Stimulated activated naive CD8-positive, alpha-beta T cell treated with anti-CD3 and anti-CD28 coated beads, Interleukin-15, amount 100 ng/mL, for 72 hours (primary cell): ENCODE measurements at regions not wholly inside any gene's neighbourhood (a gene's known extent, or its start where the extent isn't known, plus 50 kb on each side); places are given as distances from the start of the nearest gene placed in this dataset.
A peak's percentile ranks its signal among the peaks of the same experiment; 100 is the strongest.
"Not testable (repeated sequence)": the region's sequence is repeated elsewhere in the genome, so short reads cannot be mapped to it uniquely, and the experiment has no call there.

Source experiments
- ATAC-seq: fragments of 150-1000 bp; cut with Tn5 transposase; 2 replicates; pipeline ENCODE4 v1.10.0; 2021; ENCODE audit warnings: mild to moderate bottlenecking, moderate library complexity
- DNase-seq, 2 donors: peaks; one replicate each; pipeline ENCODE4 v3.0.0; 2021 to 2022
- H3K27ac Mint-ChIP-seq, 2 donors: one replicate each; pipeline ENCODE4 v1.8.0; 2022; ENCODE audit warnings: mild to moderate bottlenecking in 2 of 2, mixed read lengths in 2 of 2, moderate library complexity in 2 of 2
- H3K27me3 Mint-ChIP-seq: one replicate; pipeline ENCODE4 v1.8.0; 2022; ENCODE audit warnings: mixed read lengths
- H3K4me1 Mint-ChIP-seq: one replicate; pipeline ENCODE4 v1.8.0; 2022; ENCODE audit warnings: mild to moderate bottlenecking, mixed read lengths
- H3K4me3 Mint-ChIP-seq, 2 donors: one replicate each; pipeline ENCODE4 v1.8.0; 2022; ENCODE audit warnings: mild to moderate bottlenecking in 2 of 2, mixed read lengths in 2 of 2, moderate library complexity in 1 of 2
- H3K9me3 Mint-ChIP-seq, 2 donors: one replicate each; pipeline ENCODE4 v1.8.0; 2022; ENCODE audit warnings: mixed read lengths in 2 of 2

- DNase-seq (no peak), ATAC-seq (no peak)
- H3K4me1 Mint-ChIP-seq, result no peaks in the 10 kb centered on the region
- peaks cover 14% of the 10 kb centered on the region for H3K27me3 Mint-ChIP-seq
- no peak overlapping the region for H3K27ac Mint-ChIP-seq
- no peak overlapping the region for H3K4me3 Mint-ChIP-seq
- no peaks in the 10 kb centered on the region for H3K9me3 Mint-ChIP-seq
Measured at GRCh38 chr22:22772396-22772795, 115.2 kb upstream of the IGLL5 start.

GRCh38 chr22:22772883-22773282, 114.7 kb upstream of the IGLL5 start:
- DNase-seq (no peak), ATAC-seq (no peak)
- no peaks in the 10 kb centered on the region for H3K9me3 Mint-ChIP-seq
- peaks cover 10% of the 10 kb centered on the region for H3K27me3 Mint-ChIP-seq
- H3K4me1 Mint-ChIP-seq, result no peaks in the 10 kb centered on the region
- no peak overlapping the region for H3K27ac Mint-ChIP-seq
- no peak overlapping the region for H3K4me3 Mint-ChIP-seq

DNA sequence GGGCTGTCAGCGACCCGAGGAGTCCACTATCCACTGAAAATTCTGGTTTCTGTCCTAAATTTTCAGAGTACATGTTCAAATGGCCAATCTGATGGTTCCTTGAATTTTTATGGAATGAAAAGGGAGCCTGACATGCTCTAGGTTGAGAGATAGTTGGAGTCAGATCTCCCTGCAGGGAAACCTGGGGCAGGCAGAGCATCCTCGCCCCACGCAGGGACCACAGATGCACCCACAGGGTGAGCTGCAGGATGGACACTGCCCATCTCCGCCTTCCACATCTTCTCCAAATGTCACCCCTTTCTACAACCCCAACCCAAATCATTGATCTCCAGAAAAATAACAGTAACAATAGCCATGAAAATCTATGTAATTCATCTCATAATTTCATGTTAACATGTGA, 114.2 kb upstream of the IGLL5 start:
- H3K4me3 Mint-ChIP-seq, result no peak overlapping the region
- ATAC-seq (no peak), DNase-seq (no peak)
- H3K4me1 Mint-ChIP-seq, result no peaks in the 10 kb centered on the region
- H3K27ac Mint-ChIP-seq, result no peak overlapping the region
- H3K9me3 Mint-ChIP-seq, result no peaks in the 10 kb centered on the region
- peaks cover 4% of the 10 kb centered on the region for H3K27me3 Mint-ChIP-seq

- H3K9me3 Mint-ChIP-seq, result no peaks in the 10 kb centered on the region
- no peaks in the 10 kb centered on the region for H3K27me3 Mint-ChIP-seq
- ATAC-seq (no peak), DNase-seq (no peak)
- H3K4me1 Mint-ChIP-seq, result no peaks in the 10 kb centered on the region
- H3K4me3 Mint-ChIP-seq, result no peak overlapping the region
- H3K27ac Mint-ChIP-seq, result no peak overlapping the region
Measured at GRCh38 chr22:22773979-22774604, 113.5 kb upstream of the IGLL5 start.

GRCh38 chr22:22774762-22775161, 112.9 kb upstream of the IGLL5 start:
- DNase-seq, ATAC-seq, H3K9me3 Mint-ChIP-seq, H3K27ac Mint-ChIP-seq, H3K4me3 Mint-ChIP-seq, H3K27me3 Mint-ChIP-seq, H3K4me1 Mint-ChIP-seq: not testable (repeated sequence)

DNA sequence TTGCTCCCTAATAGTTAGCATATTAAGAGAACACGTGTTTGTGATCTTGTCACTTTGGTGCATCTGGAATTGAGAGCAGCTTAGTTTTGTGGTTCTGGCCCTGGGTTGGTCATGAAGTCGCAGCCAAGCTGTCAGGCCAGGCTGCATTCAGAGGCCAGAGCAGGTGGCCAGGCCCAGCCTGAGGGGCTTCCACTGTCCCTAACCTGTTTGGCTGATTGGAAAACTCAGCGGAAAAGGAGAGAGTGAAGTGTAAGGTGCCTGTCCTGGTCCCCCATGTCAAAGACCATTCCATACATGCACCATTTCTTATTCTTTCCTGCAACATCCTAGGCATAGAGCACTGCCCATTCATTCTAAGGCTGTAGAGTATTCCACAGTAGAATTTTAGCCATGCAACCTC, 111.5 kb upstream of the IGLL5 start:
- Mint-ChIP-seq H3K27me3 (no peaks in the 10 kb centered on the region), H3K27ac (no peak overlapping the region), H3K4me1 (no peaks in the 10 kb centered on the region), H3K9me3 (no peaks in the 10 kb centered on the region), H3K4me3 (no peak overlapping the region)
- no peak for DNase-seq
- no peak for ATAC-seq

GRCh38 chr22:22779213-22779612, 108.4 kb upstream of the IGLL5 start:
- Mint-ChIP-seq H3K9me3 (no peaks in the 10 kb centered on the region), H3K4me3 (no peak overlapping the region), H3K4me1 (no peaks in the 10 kb centered on the region), H3K27ac (no peak overlapping the region), H3K27me3 (no peaks in the 10 kb centered on the region)
- DNase-seq (no peak), ATAC-seq (no peak)

- H3K4me3 Mint-ChIP-seq, result no peak overlapping the region
- no peaks in the 10 kb centered on the region for H3K27me3 Mint-ChIP-seq
- ATAC-seq (no peak), DNase-seq (no peak)
- H3K9me3 Mint-ChIP-seq, result no peaks in the 10 kb centered on the region
- no peak overlapping the region for H3K27ac Mint-ChIP-seq
- no peaks in the 10 kb centered on the region for H3K4me1 Mint-ChIP-seq
Measured at GRCh38 chr22:22783575-22783974, 104.0 kb upstream of the IGLL5 start.

DNA sequence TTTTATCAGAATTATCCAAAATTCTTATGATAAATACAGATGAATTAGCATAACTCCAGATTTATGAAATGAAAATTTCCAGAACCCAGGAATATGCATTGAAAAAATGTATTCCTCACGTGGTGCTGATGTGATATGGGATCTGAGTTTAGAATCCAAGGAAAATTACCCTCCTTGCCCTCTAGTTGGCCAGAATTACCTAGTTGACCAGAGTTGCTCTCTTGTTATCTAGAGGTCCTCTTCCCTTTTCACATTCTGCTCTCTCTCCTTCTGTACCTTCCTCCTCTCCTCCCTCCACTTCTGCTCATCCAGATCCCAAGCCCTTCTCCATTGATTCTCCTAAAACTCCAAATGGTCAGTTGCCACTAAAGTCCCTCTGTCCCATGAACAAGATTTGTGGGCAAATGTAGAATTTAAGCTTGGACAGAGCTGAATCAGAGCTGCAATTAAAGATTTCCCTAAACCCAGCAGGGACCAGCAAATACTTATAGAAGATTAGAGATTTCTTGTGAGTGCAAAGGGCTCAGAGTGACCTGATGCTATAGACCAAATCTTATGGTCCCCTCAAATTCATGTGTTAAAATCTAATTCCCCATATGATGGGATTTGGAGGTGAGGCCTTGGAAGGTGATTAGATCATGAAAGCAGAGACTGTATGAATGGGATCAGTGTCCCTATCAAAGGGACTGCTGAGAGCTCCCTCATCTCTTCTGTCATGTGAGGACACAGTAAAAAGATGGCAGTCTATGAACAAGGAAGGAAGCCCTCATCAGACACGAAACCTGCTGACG, 103.2 kb upstream of the IGLL5 start:
- no peaks in the 10 kb centered on the region for H3K27me3 Mint-ChIP-seq
- H3K9me3 Mint-ChIP-seq, result no peaks in the 10 kb centered on the region
- H3K4me1 Mint-ChIP-seq, result peaks cover under 1% of the 10 kb centered on the region
- H3K27ac Mint-ChIP-seq, result no peak overlapping the region
- H3K4me3 Mint-ChIP-seq, result no peak overlapping the region
- ATAC-seq (no peak), DNase-seq (no peak)

DNA sequence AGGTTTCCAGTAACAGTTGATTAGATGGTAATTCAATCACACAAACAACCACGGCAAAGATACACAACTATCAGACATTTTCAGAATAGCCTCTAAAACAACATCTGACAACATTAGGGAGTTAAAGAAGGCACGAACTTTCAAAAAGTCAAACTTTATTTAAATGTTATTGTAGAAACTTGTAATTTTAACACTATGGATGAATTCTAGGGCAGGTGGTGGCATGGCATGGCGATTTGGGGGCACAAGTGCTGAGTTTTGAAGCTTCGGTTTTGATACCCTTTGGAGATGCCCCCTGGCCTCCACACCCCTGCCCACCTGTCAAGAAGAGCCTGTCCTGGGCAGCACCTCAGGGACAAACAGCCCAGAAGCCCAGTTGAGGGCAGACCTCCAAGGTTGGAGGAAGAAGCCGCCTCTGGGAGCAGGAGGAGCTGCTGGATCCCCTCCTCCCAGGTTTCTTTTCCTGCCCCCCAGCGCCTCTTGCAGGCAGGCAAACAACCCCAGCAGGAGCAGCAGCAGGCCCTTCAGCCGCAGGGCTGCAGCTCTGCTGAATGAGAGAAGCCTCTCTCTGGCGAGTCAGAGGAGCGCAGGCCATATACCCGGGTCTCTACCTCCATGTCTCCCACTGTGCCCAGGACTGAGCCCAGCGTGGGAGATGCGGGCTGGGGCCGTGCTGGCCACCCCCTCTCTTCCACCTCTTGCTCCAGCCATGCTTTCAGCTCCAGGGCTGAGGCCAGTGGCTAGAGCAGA, 102.1 kb upstream of the IGLL5 start:
- Mint-ChIP-seq H3K9me3 (no peaks in the 10 kb centered on the region), H3K4me1 (peaks cover 11% of the 10 kb centered on the region), H3K4me3 (no peak overlapping the region), H3K27me3 (no peaks in the 10 kb centered on the region), H3K27ac (no peak overlapping the region)
- ATAC-seq, result no peak
- no peak for DNase-seq

- Mint-ChIP-seq H3K27me3 (no peaks in the 10 kb centered on the region), H3K4me1 (peaks cover 17% of the 10 kb centered on the region), H3K4me3 (no peak overlapping the region), H3K27ac (no peak overlapping the region), H3K9me3 (no peaks in the 10 kb centered on the region)
- ATAC-seq (no peak), DNase-seq (no peak)
Measured at GRCh38 chr22:22786301-22787115, 101.1 kb upstream of the IGLL5 start.

GRCh38 chr22:22787151-22787550, 100.5 kb upstream of the IGLL5 start:
- Mint-ChIP-seq H3K27ac (no peak overlapping the region), H3K4me3 (no peak overlapping the region), H3K4me1 (peaks cover 17% of the 10 kb centered on the region), H3K9me3 (no peaks in the 10 kb centered on the region), H3K27me3 (no peaks in the 10 kb centered on the region)
- no peak for DNase-seq
- ATAC-seq, result no peak

GRCh38 chr22:22787786-22788459, 99.7 kb upstream of the IGLL5 start:
- Mint-ChIP-seq H3K4me1 (peaks cover 17% of the 10 kb centered on the region), H3K27ac (no peak overlapping the region), H3K9me3 (no peaks in the 10 kb centered on the region), H3K27me3 (no peaks in the 10 kb centered on the region), H3K4me3 (no peak overlapping the region)
- DNase-seq (peak; percentile 64), ATAC-seq (peak; percentile 84)

- peaks cover 17% of the 10 kb centered on the region for H3K4me1 Mint-ChIP-seq
- H3K27ac Mint-ChIP-seq, result no peak overlapping the region
- H3K27me3 Mint-ChIP-seq, result no peaks in the 10 kb centered on the region
- no peak overlapping the region for H3K4me3 Mint-ChIP-seq
- H3K9me3 Mint-ChIP-seq, result no peaks in the 10 kb centered on the region
- ATAC-seq (peak; percentile 20), DNase-seq (no peak)
Measured at GRCh38 chr22:22788460-22789037, 99.1 kb upstream of the IGLL5 start.
